GM23338 (cell line): ENCODE measurements at regions not wholly inside any gene's neighbourhood (a gene's known extent, or its start where the extent isn't known, plus 50 kb on each side); places are given as distances from the start of the nearest gene placed in this dataset.

Experiments used
- ATAC-seq: fragments of 200-7000 bp; cut with Tn5 transposase; 3 replicates; pipeline ENCODE4 v1.9.1; 2020
- DNase-seq: peaks from one replicate; pipeline ENCODE4 v3.0.0-alpha.2; 2015; ENCODE audit warnings: low spot score
- H2AFZ ChIP-seq: fragments of 200-600 bp; sonication (generic); 2 replicates; pipeline ENCODE4 v1.8.0; 2016; ENCODE audit warnings: antibody characterized with exemption, mild to moderate bottlenecking, moderate library complexity
- H3F3A ChIP-seq: fragments of 200-600 bp; sonication (generic); replicated peaks from 2 replicates; pipeline ENCODE4 v1.8.0; 2017; ENCODE audit warnings: antibody characterized with exemption, mixed run types, low read depth
- H3K27ac ChIP-seq: fragments of 200-600 bp; sonication (generic); 2 replicates; pipeline ENCODE4 v1.6.1; 2016; ENCODE audit warnings: low read depth
- H3K27me3 ChIP-seq: fragments of 200-600 bp; sonication (generic); 2 replicates; pipeline ENCODE4 v1.8.0; 2016; ENCODE audit warnings: mild to moderate bottlenecking, mixed run types, moderate library complexity; ENCODE audit not compliant: insufficient read depth
- H3K36me3 ChIP-seq: fragments of 200-600 bp; sonication (generic); 2 replicates; pipeline ENCODE4 v1.8.0; 2016; ENCODE audit warnings: mild to moderate bottlenecking; ENCODE audit not compliant: insufficient read depth
- H3K4me1 ChIP-seq: fragments of 200-600 bp; sonication (generic); 2 replicates; pipeline ENCODE4 v1.8.0; 2016; ENCODE audit warnings: mild to moderate bottlenecking, moderate library complexity; ENCODE audit not compliant: insufficient read depth
- H3K4me2 ChIP-seq: fragments of 200-600 bp; sonication (generic); 2 replicates; pipeline ENCODE4 v1.7.1; 2017; ENCODE audit warnings: mixed run types
- H3K4me3 ChIP-seq: fragments of 200-600 bp; sonication (generic); 2 replicates; pipeline ENCODE4 v1.6.1; 2016; ENCODE audit warnings: mixed run types
- H3K79me2 ChIP-seq: fragments of 200-600 bp; sonication (generic); replicated peaks from 2 replicates; pipeline ENCODE4 v1.8.0; 2017; ENCODE audit warnings: mild to moderate bottlenecking; ENCODE audit not compliant: insufficient read depth
- H3K9me2 ChIP-seq: fragments of 200-600 bp; sonication (generic); 2 replicates; pipeline ENCODE4 v1.8.0; 2017; ENCODE audit not compliant: insufficient read depth
- H4K20me1 ChIP-seq: fragments of 200-600 bp; sonication (generic); replicated peaks from 2 replicates; pipeline ENCODE4 v1.8.0; 2017; ENCODE audit warnings: mild to moderate bottlenecking; ENCODE audit not compliant: insufficient read depth
- H3K27ac Mint-ChIP-seq: 2 replicates; pipeline ENCODE4 v1.8.0; 2020; ENCODE audit warnings: inconsistent platforms, mild to moderate bottlenecking, moderate library complexity, mixed read lengths
- H3K27me3 Mint-ChIP-seq: 3 replicates; pipeline ENCODE4 v1.8.0; 2022; ENCODE audit warnings: low read depth, mild to moderate bottlenecking, moderate library complexity, mixed read lengths, inconsistent platforms; ENCODE audit not compliant: insufficient read depth, poor library complexity
- H3K36me3 Mint-ChIP-seq: 3 replicates; pipeline ENCODE4 v1.8.0; 2021; ENCODE audit warnings: low read depth, mild to moderate bottlenecking, inconsistent platforms, moderate library complexity, mixed read lengths
- H3K4me1 Mint-ChIP-seq: 3 replicates; pipeline ENCODE4 v1.8.0; 2020; ENCODE audit warnings: mild to moderate bottlenecking, inconsistent platforms, mixed read lengths
- H3K4me3 Mint-ChIP-seq: 3 replicates; pipeline ENCODE4 v1.8.0; 2021; ENCODE audit warnings: moderate library complexity, mild to moderate bottlenecking, inconsistent platforms, mixed read lengths
- H3K9me3 Mint-ChIP-seq: 3 replicates; pipeline ENCODE4 v1.8.0; 2020; ENCODE audit warnings: moderate library complexity, mild to moderate bottlenecking, inconsistent platforms, mixed read lengths
- CREB1 ChIP-seq: fragments of 250-450 bp; sonication (Bioruptor Pico); IDR thresholded peaks from 2 replicates; pipeline ENCODE4 v1.5.0; 2020; ENCODE audit warnings: low read depth, mild to moderate bottlenecking, moderate library complexity
- EZH2 ChIP-seq: fragments of 200-600 bp; sonication (generic); IDR thresholded peaks from one replicate; pipeline ENCODE4 v1.8.0; 2017; ENCODE audit warnings: antibody characterized with exemption, mild to moderate bottlenecking, low read depth; ENCODE audit not compliant: unreplicated experiment
- EZH2phosphoT487 ChIP-seq: fragments of 200-600 bp; sonication (generic); IDR thresholded peaks from one replicate; pipeline ENCODE4 v1.8.1; 2018; ENCODE audit warnings: antibody characterized with exemption; ENCODE audit not compliant: unreplicated experiment
- JUNB ChIP-seq: IDR thresholded peaks from one replicate; pipeline ENCODE4 v1.6.1; 2016; ENCODE audit warnings: antibody characterized with exemption; ENCODE audit not compliant: unreplicated experiment
- NANOG ChIP-seq: IDR thresholded peaks from 2 replicates; pipeline ENCODE4 v1.6.1; 2016; ENCODE audit warnings: antibody characterized with exemption, borderline replicate concordance
- POLR2AphosphoS5 ChIP-seq: IDR thresholded peaks from 2 replicates; pipeline ENCODE4 v1.6.1; 2016; ENCODE audit warnings: antibody characterized with exemption, low read depth
- STAT1 ChIP-seq: IDR thresholded peaks from one replicate; pipeline ENCODE4 v1.6.1; 2016; ENCODE audit warnings: antibody characterized with exemption; ENCODE audit not compliant: unreplicated experiment
- ZNF114 ChIP-seq: fragments of 250-450 bp; sonication (Bioruptor Pico); IDR thresholded peaks from 2 replicates; pipeline ENCODE4 v1.5.0; 2020; ENCODE audit warnings: mild to moderate bottlenecking, moderate library complexity
- ZNF331 ChIP-seq: fragments of 250-450 bp; sonication (Bioruptor Pico); IDR thresholded peaks from 2 replicates; pipeline ENCODE4 v1.5.0; 2020; ENCODE audit warnings: low read depth, mild to moderate bottlenecking, moderate library complexity
- TF ChIP-seq, protein P1 (sequence below): IDR thresholded peaks from one replicate; pipeline ENCODE4 v1.6.1; 2018; ENCODE audit warnings: antibody characterized with exemption; ENCODE audit not compliant: unreplicated experiment
- TF ChIP-seq, protein P2 (sequence below), 2 experiments: fragments of 200-600 bp in 1 of 2; sonication (generic) in 1 of 2; conservative IDR thresholded peaks; 2 replicates each; pipeline versions ENCODE4 v1.5.1 to v1.6.1; 2016 to 2017; ENCODE audit warnings: antibody characterized with exemption in 2 of 2, low read depth in 2 of 2, mild to moderate bottlenecking in 2 of 2, moderate library complexity in 1 of 2
- TF ChIP-seq, protein P3 (sequence below): IDR thresholded peaks from 2 replicates; pipeline ENCODE4 v1.6.1; 2016; ENCODE audit warnings: antibody characterized with exemption

DNA sequence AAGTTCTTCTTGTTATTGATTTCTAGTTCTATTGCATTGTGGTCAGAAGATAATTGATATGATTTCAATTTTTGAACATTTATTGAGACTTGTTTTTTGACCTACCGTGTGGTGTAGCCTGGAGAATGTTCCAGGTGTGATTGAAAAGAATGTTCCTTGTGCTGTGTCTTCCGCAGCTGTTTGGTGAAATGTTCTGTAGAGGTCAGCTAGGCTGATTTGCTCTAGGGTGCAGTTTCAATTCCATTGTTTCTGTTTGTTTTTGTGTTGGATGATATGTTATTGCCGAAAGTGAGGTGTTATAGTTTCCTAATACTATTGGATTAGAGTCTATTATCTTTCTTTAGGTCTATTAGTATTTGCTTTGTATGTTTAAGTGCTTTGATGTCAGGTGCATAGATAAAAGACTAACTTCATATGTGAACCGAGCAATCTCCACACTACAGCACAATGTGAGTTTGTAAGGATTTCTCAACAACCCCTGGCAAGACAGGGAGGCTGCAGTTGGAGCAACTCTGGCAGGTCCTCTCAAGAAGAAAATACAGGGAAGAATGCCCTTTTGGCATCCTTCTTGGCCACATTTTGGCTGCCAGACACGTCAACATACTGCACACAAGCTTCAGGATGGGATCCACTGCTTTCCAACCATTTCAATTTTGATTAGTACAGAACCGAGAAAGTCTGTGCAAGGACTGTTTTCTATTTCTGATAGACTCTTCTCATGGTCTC is 320.7 kb downstream of the RNF144B start:
- H3K4me3 Mint-ChIP-seq = no peak overlapping the region
- no peaks in the 10 kb centered on the region for H3K9me3 Mint-ChIP-seq
- H3K27me3 Mint-ChIP-seq = peaks cover 2% of the 10 kb centered on the region
- Histone ChIP-seq H3K9me2 (0 out of 2 replicates have a peak, but pooled peaks cover under 1% of the 10 kb centered on the region), H3K36me3 (no peaks in the 10 kb centered on the region), H2AFZ (no peak overlapping the region), H3K27ac (no peak overlapping the region), H3K4me1 (no peaks in the 10 kb centered on the region), H4K20me1 (no peaks in the 10 kb centered on the region), H3K27me3 (no peaks in the 10 kb centered on the region), H3K4me2 (no peak overlapping the region), H3K4me3 (no peak overlapping the region), H3K79me2 (no peaks in the 10 kb centered on the region), H3F3A (no peaks in the 10 kb centered on the region)
- no peak overlapping the region; the same call in 1 of the 2 replicates for H3K27ac Mint-ChIP-seq
- H3K36me3 Mint-ChIP-seq = no peaks in the 10 kb centered on the region
- H3K4me1 Mint-ChIP-seq = no peaks in the 10 kb centered on the region
- ATAC-seq (no peak), DNase-seq (no peak)
- no peak for TF ChIP-seq POLR2AphosphoS5
- no peak for TF ChIP-seq ZNF331
- TF ChIP-seq EZH2 = no peak
- TF ChIP-seq, protein P1, sequence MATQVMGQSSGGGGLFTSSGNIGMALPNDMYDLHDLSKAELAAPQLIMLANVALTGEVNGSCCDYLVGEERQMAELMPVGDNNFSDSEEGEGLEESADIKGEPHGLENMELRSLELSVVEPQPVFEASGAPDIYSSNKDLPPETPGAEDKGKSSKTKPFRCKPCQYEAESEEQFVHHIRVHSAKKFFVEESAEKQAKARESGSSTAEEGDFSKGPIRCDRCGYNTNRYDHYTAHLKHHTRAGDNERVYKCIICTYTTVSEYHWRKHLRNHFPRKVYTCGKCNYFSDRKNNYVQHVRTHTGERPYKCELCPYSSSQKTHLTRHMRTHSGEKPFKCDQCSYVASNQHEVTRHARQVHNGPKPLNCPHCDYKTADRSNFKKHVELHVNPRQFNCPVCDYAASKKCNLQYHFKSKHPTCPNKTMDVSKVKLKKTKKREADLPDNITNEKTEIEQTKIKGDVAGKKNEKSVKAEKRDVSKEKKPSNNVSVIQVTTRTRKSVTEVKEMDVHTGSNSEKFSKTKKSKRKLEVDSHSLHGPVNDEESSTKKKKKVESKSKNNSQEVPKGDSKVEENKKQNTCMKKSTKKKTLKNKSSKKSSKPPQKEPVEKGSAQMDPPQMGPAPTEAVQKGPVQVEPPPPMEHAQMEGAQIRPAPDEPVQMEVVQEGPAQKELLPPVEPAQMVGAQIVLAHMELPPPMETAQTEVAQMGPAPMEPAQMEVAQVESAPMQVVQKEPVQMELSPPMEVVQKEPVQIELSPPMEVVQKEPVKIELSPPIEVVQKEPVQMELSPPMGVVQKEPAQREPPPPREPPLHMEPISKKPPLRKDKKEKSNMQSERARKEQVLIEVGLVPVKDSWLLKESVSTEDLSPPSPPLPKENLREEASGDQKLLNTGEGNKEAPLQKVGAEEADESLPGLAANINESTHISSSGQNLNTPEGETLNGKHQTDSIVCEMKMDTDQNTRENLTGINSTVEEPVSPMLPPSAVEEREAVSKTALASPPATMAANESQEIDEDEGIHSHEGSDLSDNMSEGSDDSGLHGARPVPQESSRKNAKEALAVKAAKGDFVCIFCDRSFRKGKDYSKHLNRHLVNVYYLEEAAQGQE = no peak
- no peak for TF ChIP-seq STAT1
- TF ChIP-seq JUNB = no peak
- TF ChIP-seq EZH2phosphoT487 = no peak
- TF ChIP-seq, protein P2, sequence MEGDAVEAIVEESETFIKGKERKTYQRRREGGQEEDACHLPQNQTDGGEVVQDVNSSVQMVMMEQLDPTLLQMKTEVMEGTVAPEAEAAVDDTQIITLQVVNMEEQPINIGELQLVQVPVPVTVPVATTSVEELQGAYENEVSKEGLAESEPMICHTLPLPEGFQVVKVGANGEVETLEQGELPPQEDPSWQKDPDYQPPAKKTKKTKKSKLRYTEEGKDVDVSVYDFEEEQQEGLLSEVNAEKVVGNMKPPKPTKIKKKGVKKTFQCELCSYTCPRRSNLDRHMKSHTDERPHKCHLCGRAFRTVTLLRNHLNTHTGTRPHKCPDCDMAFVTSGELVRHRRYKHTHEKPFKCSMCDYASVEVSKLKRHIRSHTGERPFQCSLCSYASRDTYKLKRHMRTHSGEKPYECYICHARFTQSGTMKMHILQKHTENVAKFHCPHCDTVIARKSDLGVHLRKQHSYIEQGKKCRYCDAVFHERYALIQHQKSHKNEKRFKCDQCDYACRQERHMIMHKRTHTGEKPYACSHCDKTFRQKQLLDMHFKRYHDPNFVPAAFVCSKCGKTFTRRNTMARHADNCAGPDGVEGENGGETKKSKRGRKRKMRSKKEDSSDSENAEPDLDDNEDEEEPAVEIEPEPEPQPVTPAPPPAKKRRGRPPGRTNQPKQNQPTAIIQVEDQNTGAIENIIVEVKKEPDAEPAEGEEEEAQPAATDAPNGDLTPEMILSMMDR (conservative IDR thresholded peaks at IDR 0.05; ENCODE audit: low read depth in 2 of 2) = no peak
- TF ChIP-seq, protein P3, sequence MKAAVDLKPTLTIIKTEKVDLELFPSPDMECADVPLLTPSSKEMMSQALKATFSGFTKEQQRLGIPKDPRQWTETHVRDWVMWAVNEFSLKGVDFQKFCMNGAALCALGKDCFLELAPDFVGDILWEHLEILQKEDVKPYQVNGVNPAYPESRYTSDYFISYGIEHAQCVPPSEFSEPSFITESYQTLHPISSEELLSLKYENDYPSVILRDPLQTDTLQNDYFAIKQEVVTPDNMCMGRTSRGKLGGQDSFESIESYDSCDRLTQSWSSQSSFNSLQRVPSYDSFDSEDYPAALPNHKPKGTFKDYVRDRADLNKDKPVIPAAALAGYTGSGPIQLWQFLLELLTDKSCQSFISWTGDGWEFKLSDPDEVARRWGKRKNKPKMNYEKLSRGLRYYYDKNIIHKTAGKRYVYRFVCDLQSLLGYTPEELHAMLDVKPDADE = no peak
- TF ChIP-seq ZNF114 = no peak
- no peak for TF ChIP-seq CREB1 (CRISPR knock-in tag)
- no peak for TF ChIP-seq NANOG
